Liver (tissue), 7 donors: ENCODE measurements at regions not wholly inside any gene's neighbourhood (a gene's known extent, or its start where the extent isn't known, plus 50 kb on each side); places are given as distances from the start of the nearest gene placed in this dataset.

Experiments
- DNase-seq: peaks from one replicate; pipeline ENCODE4 v3.0.0-alpha.2; 2017; ENCODE audit warnings: low spot score
- H3K27ac ChIP-seq, 2 donors: one replicate each; pipeline ENCODE4 v1.7.0; 2013; ENCODE audit warnings: inconsistent platforms in 2 of 2, low read length in 2 of 2, control low read depth in 1 of 2, low read depth in 1 of 2, mild to moderate bottlenecking in 1 of 2
- H3K27me3 ChIP-seq, 4 donors: one replicate each; pipeline versions ENCODE4 v1.6.1 to v1.7.0; 2013; ENCODE audit warnings: low read length in 3 of 4, inconsistent platforms in 1 of 4, mild to moderate bottlenecking in 1 of 4, moderate library complexity in 1 of 4; ENCODE audit not compliant: control insufficient read depth in 4 of 4, insufficient read depth in 4 of 4
- H3K36me3 ChIP-seq, 4 donors: one replicate each; pipeline versions ENCODE4 v1.6.1 to v1.7.0; 2013; ENCODE audit warnings: low read length in 3 of 4, mild to moderate bottlenecking in 3 of 4, low read depth in 1 of 4, moderate library complexity in 1 of 4; ENCODE audit not compliant: control insufficient read depth in 4 of 4, insufficient read depth in 3 of 4
- H3K4me1 ChIP-seq, 4 donors: one replicate each; pipeline versions ENCODE4 v1.6.1 to v1.7.0; 2013; ENCODE audit warnings: low read length in 3 of 4, mild to moderate bottlenecking in 3 of 4, moderate library complexity in 1 of 4; ENCODE audit not compliant: control insufficient read depth in 4 of 4, insufficient read depth in 4 of 4
- H3K4me3 ChIP-seq, 3 donors: one replicate each; pipeline versions ENCODE4 v1.6.1 to v1.7.0; 2013; ENCODE audit warnings: low read length in 3 of 3, control low read depth in 1 of 3, low read depth in 1 of 3, mild to moderate bottlenecking in 1 of 3
- H3K9ac ChIP-seq, 2 donors: one replicate each; pipeline ENCODE4 v1.7.0; 2013; ENCODE audit warnings: low read length in 2 of 2, mild to moderate bottlenecking in 2 of 2, moderate library complexity in 2 of 2, control low read depth in 1 of 2, low read depth in 1 of 2
- H3K9me3 ChIP-seq, 4 donors: one replicate each; pipeline versions ENCODE4 v1.6.1 to v1.7.0; 2013; ENCODE audit warnings: low read length in 3 of 4; ENCODE audit not compliant: control insufficient read depth in 4 of 4
- EGR1 ChIP-seq, 2 donors: IDR thresholded peaks; 2 replicates each; pipeline ENCODE4 v1.6.1; 2016 to 2018; ENCODE audit warnings: antibody characterized with exemption in 2 of 2, low read depth in 2 of 2
- FOXA1 ChIP-seq: IDR thresholded peaks from 2 replicates; pipeline ENCODE4 v1.6.1; 2016; ENCODE audit warnings: antibody characterized with exemption
- FOXA2 ChIP-seq: IDR thresholded peaks from 2 replicates; pipeline ENCODE4 v1.6.1; 2016; ENCODE audit warnings: antibody characterized with exemption
- GABPA ChIP-seq, 2 donors: IDR thresholded peaks in 1 of 2; conservative IDR thresholded peaks in 1 of 2; 2 replicates each; pipeline ENCODE4 v1.6.1; 2016; ENCODE audit warnings: antibody characterized with exemption in 2 of 2, mild to moderate bottlenecking in 1 of 2, moderate library complexity in 1 of 2
- HNF4A ChIP-seq, 2 donors: conservative IDR thresholded peaks; 2 replicates each; pipeline ENCODE4 v1.6.1; 2016; ENCODE audit warnings: antibody characterized with exemption in 2 of 2, mild to moderate bottlenecking in 2 of 2
- HNF4G ChIP-seq: IDR thresholded peaks from 2 replicates; pipeline ENCODE4 v1.6.1; 2016; ENCODE audit warnings: antibody characterized with exemption
- JUND ChIP-seq, 2 donors: IDR thresholded peaks; 2 replicates each; pipeline ENCODE4 v1.6.1; 2016; ENCODE audit warnings: antibody characterized with exemption in 2 of 2
- NR2F2 ChIP-seq: IDR thresholded peaks from 2 replicates; pipeline ENCODE4 v1.6.1; 2016; ENCODE audit warnings: antibody characterized with exemption
- RAD21 ChIP-seq, 2 donors: IDR thresholded peaks; 2 replicates each; pipeline ENCODE4 v1.6.1; 2016; ENCODE audit warnings: antibody characterized with exemption in 2 of 2, mild to moderate bottlenecking in 2 of 2
- RXRA ChIP-seq, 2 donors: IDR thresholded peaks; 2 replicates each; pipeline ENCODE4 v1.6.1; 2017 to 2018; ENCODE audit warnings: antibody characterized with exemption in 2 of 2, mild to moderate bottlenecking in 1 of 2
- TAF1 ChIP-seq: conservative IDR thresholded peaks from 2 replicates; pipeline ENCODE4 v1.6.1; 2016; ENCODE audit warnings: antibody characterized with exemption, mild to moderate bottlenecking
- YY1 ChIP-seq: IDR thresholded peaks from 2 replicates; pipeline ENCODE4 v1.6.1; 2016; ENCODE audit warnings: antibody characterized with exemption, mild to moderate bottlenecking
- ZBTB33 ChIP-seq: IDR thresholded peaks from 2 replicates; pipeline ENCODE4 v1.6.1; 2016; ENCODE audit warnings: antibody characterized with exemption
- WGBS: extraction: QIAGEN DNeasy Blood & Tissue Kit; methylation state at CpG from one replicate; pipeline ENCODE4 v1.1.7; 2013; 5-methylcytosine and 5-hydroxymethylcytosine counted together
- TF ChIP-seq, protein P1 (sequence below): IDR thresholded peaks from 2 replicates; pipeline ENCODE4 v1.6.1; 2016; ENCODE audit warnings: antibody characterized with exemption
- TF ChIP-seq, protein P2 (sequence below): IDR thresholded peaks from 2 replicates; pipeline ENCODE4 v1.6.1; 2016; ENCODE audit warnings: antibody characterized with exemption
- TF ChIP-seq, protein P3 (sequence below): IDR thresholded peaks from 2 replicates; pipeline ENCODE4 v1.6.1; 2016; ENCODE audit warnings: antibody characterized with exemption, mild to moderate bottlenecking
- donor health status: healthy.
- donor health status: healthy.
- donor health status: healthy.
- donor health status: healthy.

DNA sequence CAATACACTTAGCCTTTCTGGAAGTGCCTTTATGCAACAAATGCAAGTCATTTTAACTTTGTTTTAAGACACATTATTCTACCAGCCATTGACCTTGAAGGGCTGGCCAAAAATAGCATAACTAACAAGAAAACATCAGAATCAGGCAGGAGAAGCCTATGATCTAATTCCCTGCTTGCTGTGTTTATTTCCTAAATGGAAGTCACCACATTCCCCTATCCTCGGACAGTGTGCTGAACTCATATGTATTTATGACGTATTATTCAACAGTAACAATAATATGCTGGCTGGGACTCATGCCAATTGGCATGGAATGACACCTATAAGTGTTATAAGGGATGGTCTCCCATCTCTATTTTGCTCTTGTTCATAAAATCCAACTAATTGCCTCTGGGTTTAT lies 140.7 kb downstream of the MAP3K7 start:
- no peak overlapping the region for H3K9ac ChIP-seq
- H3K4me3 ChIP-seq: no peak overlapping the region
- no peaks in the 10 kb centered on the region for H3K4me1 ChIP-seq
- 75% methylated on average over 2 of the region's 2 CpGs for WGBS
- H3K36me3 ChIP-seq: no peaks in the 10 kb centered on the region
- DNase-seq: no peak
- no peaks in the 10 kb centered on the region for H3K9me3 ChIP-seq
- H3K27me3 ChIP-seq: peaks cover 0 to 6% (median 0%) of the 10 kb centered on the region in 4 donors
- H3K27ac ChIP-seq: no peak overlapping the region
- TF ChIP-seq YY1 (no peak), RXRA (IDR thresholded peaks at IDR 0.05) (peak in 1 of 2 donors; percentile 17)

- no peak for DNase-seq
- TF ChIP-seq TAF1: no peak
- no peak for TF ChIP-seq YY1
- TF ChIP-seq, protein P1, sequence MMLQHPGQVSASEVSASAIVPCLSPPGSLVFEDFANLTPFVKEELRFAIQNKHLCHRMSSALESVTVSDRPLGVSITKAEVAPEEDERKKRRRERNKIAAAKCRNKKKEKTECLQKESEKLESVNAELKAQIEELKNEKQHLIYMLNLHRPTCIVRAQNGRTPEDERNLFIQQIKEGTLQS: no peak
- TF ChIP-seq RXRA (IDR thresholded peaks at IDR 0.05): no peak
- TF ChIP-seq NR2F2: no peak
- TF ChIP-seq GABPA (IDR thresholded peaks at IDR 0.05 in 1 of 2, conservative IDR thresholded peaks at IDR 0.05 in 1 of 2): no peak
- TF ChIP-seq FOXA1: no peak
- TF ChIP-seq, protein P2, sequence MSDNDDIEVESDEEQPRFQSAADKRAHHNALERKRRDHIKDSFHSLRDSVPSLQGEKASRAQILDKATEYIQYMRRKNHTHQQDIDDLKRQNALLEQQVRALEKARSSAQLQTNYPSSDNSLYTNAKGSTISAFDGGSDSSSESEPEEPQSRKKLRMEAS: no peak
- no peak for TF ChIP-seq HNF4G
- no peak for TF ChIP-seq ZBTB33
- TF ChIP-seq JUND (IDR thresholded peaks at IDR 0.05): no peak
- TF ChIP-seq FOXA2: no peak
- no peak for TF ChIP-seq HNF4A (conservative IDR thresholded peaks at IDR 0.05)
- no peak for TF ChIP-seq RAD21 (IDR thresholded peaks at IDR 0.05)
- TF ChIP-seq, protein P3, sequence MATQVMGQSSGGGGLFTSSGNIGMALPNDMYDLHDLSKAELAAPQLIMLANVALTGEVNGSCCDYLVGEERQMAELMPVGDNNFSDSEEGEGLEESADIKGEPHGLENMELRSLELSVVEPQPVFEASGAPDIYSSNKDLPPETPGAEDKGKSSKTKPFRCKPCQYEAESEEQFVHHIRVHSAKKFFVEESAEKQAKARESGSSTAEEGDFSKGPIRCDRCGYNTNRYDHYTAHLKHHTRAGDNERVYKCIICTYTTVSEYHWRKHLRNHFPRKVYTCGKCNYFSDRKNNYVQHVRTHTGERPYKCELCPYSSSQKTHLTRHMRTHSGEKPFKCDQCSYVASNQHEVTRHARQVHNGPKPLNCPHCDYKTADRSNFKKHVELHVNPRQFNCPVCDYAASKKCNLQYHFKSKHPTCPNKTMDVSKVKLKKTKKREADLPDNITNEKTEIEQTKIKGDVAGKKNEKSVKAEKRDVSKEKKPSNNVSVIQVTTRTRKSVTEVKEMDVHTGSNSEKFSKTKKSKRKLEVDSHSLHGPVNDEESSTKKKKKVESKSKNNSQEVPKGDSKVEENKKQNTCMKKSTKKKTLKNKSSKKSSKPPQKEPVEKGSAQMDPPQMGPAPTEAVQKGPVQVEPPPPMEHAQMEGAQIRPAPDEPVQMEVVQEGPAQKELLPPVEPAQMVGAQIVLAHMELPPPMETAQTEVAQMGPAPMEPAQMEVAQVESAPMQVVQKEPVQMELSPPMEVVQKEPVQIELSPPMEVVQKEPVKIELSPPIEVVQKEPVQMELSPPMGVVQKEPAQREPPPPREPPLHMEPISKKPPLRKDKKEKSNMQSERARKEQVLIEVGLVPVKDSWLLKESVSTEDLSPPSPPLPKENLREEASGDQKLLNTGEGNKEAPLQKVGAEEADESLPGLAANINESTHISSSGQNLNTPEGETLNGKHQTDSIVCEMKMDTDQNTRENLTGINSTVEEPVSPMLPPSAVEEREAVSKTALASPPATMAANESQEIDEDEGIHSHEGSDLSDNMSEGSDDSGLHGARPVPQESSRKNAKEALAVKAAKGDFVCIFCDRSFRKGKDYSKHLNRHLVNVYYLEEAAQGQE: no peak
- no peak for TF ChIP-seq EGR1 (IDR thresholded peaks at IDR 0.05; ENCODE audit: low read depth in 2 of 2)
- H3K4me1 ChIP-seq: no peaks in the 10 kb centered on the region
- no peaks in the 10 kb centered on the region for H3K36me3 ChIP-seq
- H3K9ac ChIP-seq: no peak overlapping the region
- no peak overlapping the region for H3K4me3 ChIP-seq
- H3K27me3 ChIP-seq: peaks cover 0 to 6% (median 0%) of the 10 kb centered on the region in 4 donors
- no peaks in the 10 kb centered on the region for H3K9me3 ChIP-seq
- WGBS: 80% methylated on average over 2 of the region's 2 CpGs
- no peak overlapping the region for H3K27ac ChIP-seq
These were observed 141.3 kb downstream of the MAP3K7 start for GRCh38 chr6:90445533-90446108.
